G401 (cell line): ENCODE measurements at regions not wholly inside any gene's neighbourhood (a gene's known extent, or its start where the extent isn't known, plus 50 kb on each side); places are given as distances from the start of the nearest gene placed in this dataset.

Experiments
- DNase-seq: peaks from one replicate; pipeline ENCODE4 v3.0.0-alpha.2; 2015; ENCODE audit warnings: low spot score
- in situ Hi-C: cut with HindIII; loops from 2 replicates; pipeline ENCODE4 v1.10.0; 2016; ENCODE audit warnings: low sequenced_read_pairs, mixed read lengths

GRCh38 chr10:30769361-30769760 is 139.8 kb upstream of the LYZL2 start:
- DNase-seq: no peak
- in situ Hi-C loops: no loop called here

GRCh38 chr10:30765616-30766015 is 136.1 kb upstream of the LYZL2 start:
- in situ Hi-C loops: no loop called here
- no peak for DNase-seq

GRCh38 chr10:30765022-30765615 is 135.6 kb upstream of the LYZL2 start:
- in situ Hi-C loops: no loop called here
- no peak for DNase-seq

- in situ Hi-C loops: no loop called here
Observed at GRCh38 chr10:30763918-30764317, 134.4 kb upstream of the LYZL2 start.

GRCh38 chr10:30762620-30763019 is 133.1 kb upstream of the LYZL2 start:
- in situ Hi-C loops: no loop called here
- no peak for DNase-seq

More at GRCh38 chr10:30763918-30764317, 134.4 kb upstream of the LYZL2 start:
- no peak for DNase-seq

GRCh38 chr10:30759423-30759822 is 129.9 kb upstream of the LYZL2 start:
- DNase-seq: no peak
- in situ Hi-C loops: no loop called here

- DNase-seq: no peak
- in situ Hi-C loops: no loop called here
Observed at GRCh38 chr10:30758338-30758737, 128.8 kb upstream of the LYZL2 start.

GRCh38 chr10:30756896-30757295 is 127.3 kb upstream of the LYZL2 start:
- no peak for DNase-seq
- in situ Hi-C loops: no loop called here

GRCh38 chr10:30756151-30756550 is 126.6 kb upstream of the LYZL2 start:
- DNase-seq: no peak
- in situ Hi-C loops: no loop called here

GRCh38 chr10:30755441-30755953 is 125.9 kb upstream of the LYZL2 start:
- in situ Hi-C loops: no loop called here
- no peak for DNase-seq

- peak; percentile 12 for DNase-seq
- in situ Hi-C loops: no loop called here
Observed at GRCh38 chr10:30752481-30752881, 122.9 kb upstream of the LYZL2 start.

GRCh38 chr10:30751678-30752331 is 122.3 kb upstream of the LYZL2 start:
- DNase-seq: peak; percentile 19
- in situ Hi-C loops: no loop called here

- no peak for DNase-seq
- in situ Hi-C loops: no loop called here
Observed at GRCh38 chr10:30750971-30751677, 121.6 kb upstream of the LYZL2 start.

- in situ Hi-C loops: no loop called here
Observed at GRCh38 chr10:30749385-30749784, 119.8 kb upstream of the LYZL2 start.

GRCh38 chr10:30748152-30748973 is 118.8 kb upstream of the LYZL2 start:
- in situ Hi-C loops: no loop called here
- DNase-seq: no peak

More at GRCh38 chr10:30749385-30749784, 119.8 kb upstream of the LYZL2 start:
- no peak for DNase-seq

- in situ Hi-C loops: no loop called here
- DNase-seq: no peak
Observed at GRCh38 chr10:30747633-30748032, 118.1 kb upstream of the LYZL2 start.

- no peak for DNase-seq
- in situ Hi-C loops: no loop called here
Observed at GRCh38 chr10:30745953-30746352, 116.4 kb upstream of the LYZL2 start.

GRCh38 chr10:30744106-30744505 is 114.6 kb upstream of the LYZL2 start:
- in situ Hi-C loops: no loop called here
- no peak for DNase-seq

- in situ Hi-C loops: no loop called here
- DNase-seq: no peak
Observed at GRCh38 chr10:30743586-30743985, 114.0 kb upstream of the LYZL2 start.

GRCh38 chr10:30742471-30742870 is 112.9 kb upstream of the LYZL2 start:
- in situ Hi-C loops: no loop called here
- DNase-seq: no peak
